Immature natural killer cell (primary cell): ENCODE measurements at regions not wholly inside any gene's neighbourhood (a gene's known extent, or its start where the extent isn't known, plus 50 kb on each side); places are given as distances from the start of the nearest gene placed in this dataset.

Experiments used
- DNase-seq, 3 donors: peaks; one replicate each; pipeline ENCODE4 v3.0.0; 2022; ENCODE audit warnings: mixed read lengths in 1 of 3
- H3K27ac Mint-ChIP-seq, 6 donors: one replicate each; pipeline ENCODE4 v1.8.0; 2020; ENCODE audit warnings: mixed read lengths in 6 of 6, mild to moderate bottlenecking in 5 of 6, inconsistent platforms in 4 of 6, moderate library complexity in 3 of 6
- H3K27me3 Mint-ChIP-seq, 3 donors: one replicate each; pipeline ENCODE4 v1.8.0; 2020 to 2021; ENCODE audit warnings: low read depth in 3 of 3, mild to moderate bottlenecking in 3 of 3, mixed read lengths in 3 of 3, moderate library complexity in 3 of 3, inconsistent platforms in 1 of 3
- H3K36me3 Mint-ChIP-seq, 3 donors: one replicate each; pipeline ENCODE4 v1.8.0; 2020; ENCODE audit warnings: mixed read lengths in 3 of 3, inconsistent platforms in 2 of 3, mild to moderate bottlenecking in 2 of 3
- H3K4me1 Mint-ChIP-seq, 2 donors: one replicate each; pipeline ENCODE4 v1.8.0; 2020; ENCODE audit warnings: inconsistent platforms in 2 of 2, mild to moderate bottlenecking in 2 of 2, mixed read lengths in 2 of 2, moderate library complexity in 1 of 2
- H3K4me3 Mint-ChIP-seq, 5 donors: one replicate each; pipeline ENCODE4 v1.8.0; 2020; ENCODE audit warnings: mild to moderate bottlenecking in 5 of 5, mixed read lengths in 5 of 5, inconsistent platforms in 3 of 5, moderate library complexity in 3 of 5
- H3K9me3 Mint-ChIP-seq, 6 donors: one replicate each; pipeline ENCODE4 v1.8.0; 2020; ENCODE audit warnings: mild to moderate bottlenecking in 6 of 6, mixed read lengths in 6 of 6, inconsistent platforms in 4 of 6, moderate library complexity in 3 of 6

- no peaks in the 10 kb centered on the region for H3K4me1 Mint-ChIP-seq
These were observed 590.9 kb downstream of the IRS1 start for GRCh38 chr2:226208726-226209125.

GRCh38 chr2:226207671-226208070 is 591.9 kb downstream of the IRS1 start:
- Mint-ChIP-seq H3K9me3 (peaks cover 0 to 8% (median 4%) of the 10 kb centered on the region in 6 donors), H3K36me3 (no peaks in the 10 kb centered on the region), H3K4me1 (no peaks in the 10 kb centered on the region), H3K27me3 (peaks cover 0 to 4% (median 0%) of the 10 kb centered on the region in 3 donors), H3K27ac (no peak overlapping the region), H3K4me3 (no peak overlapping the region)
- DNase-seq, result no peak

More at GRCh38 chr2:226208726-226209125, 590.9 kb downstream of the IRS1 start:
- H3K4me3 Mint-ChIP-seq, result no peak overlapping the region
- no peaks in the 10 kb centered on the region for H3K36me3 Mint-ChIP-seq
- no peak overlapping the region for H3K27ac Mint-ChIP-seq
- no peak for DNase-seq
- H3K27me3 Mint-ChIP-seq, result peaks cover 0 to 4% (median 0%) of the 10 kb centered on the region in 3 donors
- H3K9me3 Mint-ChIP-seq, result peaks cover 0 to 8% (median 4%) of the 10 kb centered on the region in 6 donors

GRCh38 chr2:226199555-226199954 is 600.1 kb downstream of the IRS1 start:
- H3K27me3 Mint-ChIP-seq, result peaks cover 0 to 3% (median 1%) of the 10 kb centered on the region in 3 donors

GRCh38 chr2:226198956-226199355 is 600.7 kb downstream of the IRS1 start:
- peaks cover 0 to 9% (median 5%) of the 10 kb centered on the region in 6 donors for H3K9me3 Mint-ChIP-seq
- H3K4me3 Mint-ChIP-seq, result no peak overlapping the region
- no peak for DNase-seq
- H3K27me3 Mint-ChIP-seq, result peaks cover 0 to 1% (median 0%) of the 10 kb centered on the region in 3 donors
- H3K4me1 Mint-ChIP-seq, result no peaks in the 10 kb centered on the region
- H3K27ac Mint-ChIP-seq, result no peak overlapping the region
- H3K36me3 Mint-ChIP-seq, result no peaks in the 10 kb centered on the region

More at GRCh38 chr2:226199555-226199954, 600.1 kb downstream of the IRS1 start:
- Mint-ChIP-seq H3K4me3 (no peak overlapping the region), H3K36me3 (no peaks in the 10 kb centered on the region), H3K27ac (no peak overlapping the region), H3K9me3 (peaks cover 0 to 7% (median 5%) of the 10 kb centered on the region in 6 donors), H3K4me1 (no peaks in the 10 kb centered on the region)
- no peak for DNase-seq

GRCh38 chr2:226190479-226191252 is 609.0 kb downstream of the IRS1 start:
- Mint-ChIP-seq H3K27ac (no peak overlapping the region), H3K36me3 (no peaks in the 10 kb centered on the region), H3K9me3 (peaks cover 0 to 16% (median 7%) of the 10 kb centered on the region in 6 donors), H3K4me1 (no peaks in the 10 kb centered on the region), H3K27me3 (peaks cover 0 to 6% (median 2%) of the 10 kb centered on the region in 3 donors), H3K4me3 (no peak overlapping the region)
- DNase-seq, result no peak

- no peak for DNase-seq
- H3K4me3 Mint-ChIP-seq, result no peak overlapping the region
- H3K27ac Mint-ChIP-seq, result no peak overlapping the region
- peaks cover 0 to 17% (median 2%) of the 10 kb centered on the region in 6 donors for H3K9me3 Mint-ChIP-seq
- H3K36me3 Mint-ChIP-seq, result no peaks in the 10 kb centered on the region
- peaks cover 0 to 6% (median 1%) of the 10 kb centered on the region in 3 donors for H3K27me3 Mint-ChIP-seq
- no peaks in the 10 kb centered on the region for H3K4me1 Mint-ChIP-seq
These were observed 610.6 kb downstream of the IRS1 start for GRCh38 chr2:226189061-226189460.

GRCh38 chr2:226187616-226188015 is 612.0 kb downstream of the IRS1 start:
- Mint-ChIP-seq H3K27ac (no peak overlapping the region), H3K27me3 (peaks cover 0 to 6% (median 1%) of the 10 kb centered on the region in 3 donors), H3K36me3 (no peaks in the 10 kb centered on the region), H3K9me3 (peaks cover 0 to 21% (median 3%) of the 10 kb centered on the region in 6 donors), H3K4me1 (no peaks in the 10 kb centered on the region), H3K4me3 (no peak overlapping the region)
- DNase-seq, result no peak

GRCh38 chr2:226187156-226187555 is 612.5 kb downstream of the IRS1 start:
- DNase-seq, result no peak
- no peak overlapping the region for H3K4me3 Mint-ChIP-seq
- no peak overlapping the region for H3K27ac Mint-ChIP-seq
- H3K9me3 Mint-ChIP-seq, result peaks cover 0 to 22% (median 4%) of the 10 kb centered on the region in 6 donors
- no peaks in the 10 kb centered on the region for H3K36me3 Mint-ChIP-seq
- peaks cover 0 to 6% (median 1%) of the 10 kb centered on the region in 3 donors for H3K27me3 Mint-ChIP-seq
- no peaks in the 10 kb centered on the region for H3K4me1 Mint-ChIP-seq

GRCh38 chr2:226185616-226186211 is 613.9 kb downstream of the IRS1 start:
- DNase-seq, result no peak
- Mint-ChIP-seq H3K9me3 (peaks cover 0 to 16% (median 4%) of the 10 kb centered on the region in 6 donors), H3K27ac (no peak overlapping the region), H3K27me3 (peaks cover 0 to 2% (median 1%) of the 10 kb centered on the region in 3 donors), H3K4me1 (no peaks in the 10 kb centered on the region), H3K4me3 (no peak overlapping the region), H3K36me3 (no peaks in the 10 kb centered on the region)

GRCh38 chr2:226184940-226185615 is 614.5 kb downstream of the IRS1 start:
- no peak for DNase-seq

GRCh38 chr2:226184540-226184939 is 615.1 kb downstream of the IRS1 start:
- no peak for DNase-seq
- Mint-ChIP-seq H3K27me3 (peaks cover 0 to 2% (median 1%) of the 10 kb centered on the region in 3 donors), H3K27ac (no peak overlapping the region), H3K36me3 (no peaks in the 10 kb centered on the region), H3K4me3 (no peak overlapping the region), H3K4me1 (no peaks in the 10 kb centered on the region), H3K9me3 (peaks cover 0 to 14% (median 4%) of the 10 kb centered on the region in 6 donors)

More at GRCh38 chr2:226184940-226185615, 614.5 kb downstream of the IRS1 start:
- H3K27me3 Mint-ChIP-seq, result peaks cover 0 to 2% (median 1%) of the 10 kb centered on the region in 3 donors
- no peak overlapping the region for H3K27ac Mint-ChIP-seq
- no peaks in the 10 kb centered on the region for H3K4me1 Mint-ChIP-seq
- H3K36me3 Mint-ChIP-seq, result no peaks in the 10 kb centered on the region
- no peak overlapping the region for H3K4me3 Mint-ChIP-seq
- peaks cover 0 to 16% (median 4%) of the 10 kb centered on the region in 6 donors for H3K9me3 Mint-ChIP-seq

- H3K9me3 Mint-ChIP-seq, result peaks cover 4 to 12% (median 9%) of the 10 kb centered on the region in 6 donors
These were observed 616.1 kb downstream of the IRS1 start for GRCh38 chr2:226183550-226183949.

GRCh38 chr2:226183033-226183432 is 616.6 kb downstream of the IRS1 start:
- Mint-ChIP-seq H3K9me3 (peaks cover 5 to 17% (median 12%) of the 10 kb centered on the region in 6 donors), H3K27ac (no peak overlapping the region), H3K4me3 (no peak overlapping the region), H3K4me1 (no peaks in the 10 kb centered on the region), H3K27me3 (no peaks in the 10 kb centered on the region), H3K36me3 (no peaks in the 10 kb centered on the region)
- no peak for DNase-seq

More at GRCh38 chr2:226183550-226183949, 616.1 kb downstream of the IRS1 start:
- H3K4me1 Mint-ChIP-seq, result no peaks in the 10 kb centered on the region
- DNase-seq, result no peak
- H3K4me3 Mint-ChIP-seq, result no peak overlapping the region
- H3K36me3 Mint-ChIP-seq, result no peaks in the 10 kb centered on the region
- H3K27ac Mint-ChIP-seq, result no peak overlapping the region
- H3K27me3 Mint-ChIP-seq, result peaks cover 0 to 2% (median 0%) of the 10 kb centered on the region in 3 donors

- Mint-ChIP-seq H3K4me1 (no peaks in the 10 kb centered on the region), H3K27ac (no peak overlapping the region), H3K9me3 (peaks cover 5 to 17% (median 13%) of the 10 kb centered on the region in 6 donors), H3K27me3 (no peaks in the 10 kb centered on the region), H3K36me3 (no peaks in the 10 kb centered on the region), H3K4me3 (no peak overlapping the region)
- DNase-seq, result no peak
These were observed 617.7 kb downstream of the IRS1 start for GRCh38 chr2:226181909-226182308.
